Glutamatergic neuron (in vitro differentiated cells): ENCODE measurements at regions not wholly inside any gene's neighbourhood (a gene's known extent, or its start where the extent isn't known, plus 50 kb on each side); places are given as distances from the start of the nearest gene placed in this dataset.

ENCODE experiments used
- DNase-seq: peaks from one replicate; pipeline ENCODE4 v3.0.0; 2022
- H3K27ac Mint-ChIP-seq: one replicate; pipeline ENCODE4 v1.8.0; 2020; ENCODE audit warnings: mild to moderate bottlenecking, mixed read lengths, inconsistent platforms; ENCODE audit not compliant: unreplicated experiment
- H3K27me3 Mint-ChIP-seq: one replicate; pipeline ENCODE4 v1.8.0; 2020; ENCODE audit warnings: mild to moderate bottlenecking, moderate library complexity, mixed read lengths, inconsistent platforms; ENCODE audit not compliant: unreplicated experiment
- H3K36me3 Mint-ChIP-seq: one replicate; pipeline ENCODE4 v1.8.0; 2020; ENCODE audit warnings: mild to moderate bottlenecking, mixed read lengths, inconsistent platforms; ENCODE audit not compliant: unreplicated experiment
- H3K4me1 Mint-ChIP-seq: one replicate; pipeline ENCODE4 v1.8.0; 2020; ENCODE audit warnings: mild to moderate bottlenecking, low read depth, mixed read lengths, inconsistent platforms; ENCODE audit not compliant: unreplicated experiment
- H3K4me3 Mint-ChIP-seq: one replicate; pipeline ENCODE4 v1.8.0; 2020; ENCODE audit warnings: mild to moderate bottlenecking, mixed read lengths, inconsistent platforms; ENCODE audit not compliant: unreplicated experiment
- H3K9me3 Mint-ChIP-seq: one replicate; pipeline ENCODE4 v1.8.0; 2020; ENCODE audit warnings: mild to moderate bottlenecking, moderate library complexity, mixed read lengths, inconsistent platforms; ENCODE audit not compliant: unreplicated experiment
- CTCF ChIP-seq: fragments of 200-600 bp; sonication (generic); IDR thresholded peaks from one replicate; pipeline ENCODE4 v1.5.0; 2021; ENCODE audit not compliant: partially characterized antibody, unreplicated experiment

GRCh38 chr2:120440521-120441350, 94.8 kb downstream of the INHBB start:
- no peak overlapping the region for H3K4me3 Mint-ChIP-seq
- no peak overlapping the region for H3K27ac Mint-ChIP-seq
- peaks cover 7% of the 10 kb centered on the region for H3K9me3 Mint-ChIP-seq
- no peak for DNase-seq
- H3K4me1 Mint-ChIP-seq, result peaks cover 2% of the 10 kb centered on the region
- TF ChIP-seq CTCF, result no peak
- H3K27me3 Mint-ChIP-seq, result peaks cover 27% of the 10 kb centered on the region
- H3K36me3 Mint-ChIP-seq, result no peaks in the 10 kb centered on the region

- Mint-ChIP-seq H3K4me1 (peaks cover 2% of the 10 kb centered on the region), H3K27me3 (peaks cover 27% of the 10 kb centered on the region), H3K4me3 (no peak overlapping the region), H3K36me3 (no peaks in the 10 kb centered on the region), H3K9me3 (peaks cover 7% of the 10 kb centered on the region), H3K27ac (no peak overlapping the region)
- DNase-seq, result no peak
- TF ChIP-seq CTCF, result no peak
Observed at GRCh38 chr2:120441351-120441700, 95.4 kb downstream of the INHBB start.

- Mint-ChIP-seq H3K27me3 (peaks cover 27% of the 10 kb centered on the region), H3K9me3 (peaks cover 7% of the 10 kb centered on the region), H3K4me3 (peak overlapping the region; percentile 85), H3K36me3 (no peaks in the 10 kb centered on the region), H3K27ac (no peak overlapping the region), H3K4me1 (peaks cover 2% of the 10 kb centered on the region)
- TF ChIP-seq CTCF, result no peak
- DNase-seq, result peak; percentile 59
Observed at GRCh38 chr2:120441744-120442471, 96.0 kb downstream of the INHBB start.

GRCh38 chr2:120442541-120442922, 96.6 kb downstream of the INHBB start:
- Mint-ChIP-seq H3K9me3 (peaks cover 7% of the 10 kb centered on the region), H3K36me3 (no peaks in the 10 kb centered on the region), H3K4me1 (peaks cover 2% of the 10 kb centered on the region), H3K4me3 (peak overlapping the region; percentile 85), H3K27me3 (peaks cover 27% of the 10 kb centered on the region), H3K27ac (no peak overlapping the region)
- no peak for TF ChIP-seq CTCF
- no peak for DNase-seq

GRCh38 chr2:120442923-120443571, 97.1 kb downstream of the INHBB start:
- H3K27ac Mint-ChIP-seq, result no peak overlapping the region

More at GRCh38 chr2:120442923-120443571, 97.1 kb downstream of the INHBB start:
- peaks cover 7% of the 10 kb centered on the region for H3K9me3 Mint-ChIP-seq
- H3K36me3 Mint-ChIP-seq, result no peaks in the 10 kb centered on the region
- peak; percentile 56 for DNase-seq
- peak overlapping the region; percentile 85 for H3K4me3 Mint-ChIP-seq
- no peak for TF ChIP-seq CTCF
- H3K27me3 Mint-ChIP-seq, result peaks cover 27% of the 10 kb centered on the region
- H3K4me1 Mint-ChIP-seq, result peaks cover 2% of the 10 kb centered on the region
